A549 (cell line): ENCODE measurements at regions not wholly inside any gene's neighbourhood (a gene's known extent, or its start where the extent isn't known, plus 50 kb on each side); places are given as distances from the start of the nearest gene placed in this dataset.

Experiments
- ATOH8 ChIP-seq: fragments of 250-450 bp; sonication (Bioruptor Pico); IDR thresholded peaks from 2 replicates; pipeline ENCODE4 v1.5.0; 2020; ENCODE audit warnings: low read depth, mild to moderate bottlenecking, moderate library complexity
- EHMT2 ChIP-seq: fragments of 200-600 bp; sonication (generic); IDR thresholded peaks from 2 replicates; pipeline ENCODE4 v1.6.1; 2016; ENCODE audit warnings: antibody characterized with exemption, low read depth, mild to moderate bottlenecking, moderate library complexity
- HOXA7 ChIP-seq: fragments of 250-450 bp; sonication (Bioruptor Pico); IDR thresholded peaks from 2 replicates; pipeline ENCODE4 v1.5.0; 2020; ENCODE audit warnings: mild to moderate bottlenecking, moderate library complexity
- HOXB13 ChIP-seq: fragments of 250-450 bp; sonication (Bioruptor Pico); IDR thresholded peaks from 2 replicates; pipeline ENCODE4 v1.5.0; 2020; ENCODE audit warnings: low read depth, mild to moderate bottlenecking, moderate library complexity
- JUNB ChIP-seq: fragments of >200 bp; sonication (Bioruptor Twin); formaldehyde crosslinking; IDR thresholded peaks from 2 replicates; pipeline ENCODE4 v1.6.1; 2016
- KDM1A ChIP-seq: fragments of 200-600 bp; sonication (generic); IDR thresholded peaks from 2 replicates; pipeline ENCODE4 v1.6.1; 2016; ENCODE audit warnings: low read depth, mild to moderate bottlenecking
- MYC ChIP-seq: IDR thresholded peaks from 2 replicates; pipeline ENCODE4 v1.6.1; 2012; ENCODE audit warnings: mild to moderate bottlenecking, inconsistent platforms, low read length, improper control_type of control experiment, borderline replicate concordance
- POLR2A ChIP-seq: IDR thresholded peaks from 2 replicates; pipeline ENCODE4 v1.6.1; 2012; ENCODE audit warnings: mild to moderate bottlenecking, low read length
- RAD21 ChIP-seq, 2 experiments: fragments of >200 bp in 1 of 2; sonication (Bioruptor Twin) in 1 of 2; formaldehyde crosslinking in 1 of 2; IDR thresholded peaks in 1 of 2; conservative IDR thresholded peaks in 1 of 2; 2 replicates in 1 of 2; 3 replicates in 1 of 2; pipeline ENCODE4 v1.6.1; 2012 to 2018; ENCODE audit warnings: inconsistent platforms in 1 of 2
- REST ChIP-seq: fragments of 200-600 bp; sonication (generic); IDR thresholded peaks from 2 replicates; pipeline ENCODE4 v1.6.1; 2016; ENCODE audit warnings: antibody characterized with exemption, mild to moderate bottlenecking, moderate library complexity
- TF ChIP-seq, protein P1 (sequence below): IDR thresholded peaks from 2 replicates; pipeline ENCODE4 v1.6.1; 2012
- TF ChIP-seq, protein P2 (sequence below): fragments of >200 bp; sonication (Bioruptor Twin); formaldehyde crosslinking; IDR thresholded peaks from 3 replicates; pipeline ENCODE4 v1.5.1; 2016

DNA sequence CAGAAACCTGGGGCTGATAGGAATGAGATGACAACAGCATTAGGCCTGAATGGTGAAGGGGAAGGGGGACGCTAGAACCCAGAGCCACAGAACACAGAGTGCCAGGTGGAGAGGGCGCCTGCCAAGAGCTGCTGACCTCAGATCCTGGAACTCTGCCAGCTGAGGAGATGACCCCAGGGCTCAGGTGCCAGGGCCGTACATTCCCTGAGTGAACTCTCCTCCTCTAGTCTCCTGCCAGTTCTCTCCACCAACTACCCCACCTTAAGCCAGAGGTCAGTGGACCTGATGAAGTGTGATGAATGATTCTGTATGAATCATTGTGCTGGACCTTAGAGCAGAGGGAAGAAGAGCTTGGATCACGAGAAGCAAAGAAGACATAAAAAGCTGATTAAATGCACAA is 1582.2 kb upstream of the ACVR2A start:
- no peak for TF ChIP-seq HOXB13
- TF ChIP-seq, protein P1, sequence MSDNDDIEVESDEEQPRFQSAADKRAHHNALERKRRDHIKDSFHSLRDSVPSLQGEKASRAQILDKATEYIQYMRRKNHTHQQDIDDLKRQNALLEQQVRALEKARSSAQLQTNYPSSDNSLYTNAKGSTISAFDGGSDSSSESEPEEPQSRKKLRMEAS = no peak
- TF ChIP-seq MYC = no peak
- TF ChIP-seq REST = no peak
- TF ChIP-seq, protein P2, sequence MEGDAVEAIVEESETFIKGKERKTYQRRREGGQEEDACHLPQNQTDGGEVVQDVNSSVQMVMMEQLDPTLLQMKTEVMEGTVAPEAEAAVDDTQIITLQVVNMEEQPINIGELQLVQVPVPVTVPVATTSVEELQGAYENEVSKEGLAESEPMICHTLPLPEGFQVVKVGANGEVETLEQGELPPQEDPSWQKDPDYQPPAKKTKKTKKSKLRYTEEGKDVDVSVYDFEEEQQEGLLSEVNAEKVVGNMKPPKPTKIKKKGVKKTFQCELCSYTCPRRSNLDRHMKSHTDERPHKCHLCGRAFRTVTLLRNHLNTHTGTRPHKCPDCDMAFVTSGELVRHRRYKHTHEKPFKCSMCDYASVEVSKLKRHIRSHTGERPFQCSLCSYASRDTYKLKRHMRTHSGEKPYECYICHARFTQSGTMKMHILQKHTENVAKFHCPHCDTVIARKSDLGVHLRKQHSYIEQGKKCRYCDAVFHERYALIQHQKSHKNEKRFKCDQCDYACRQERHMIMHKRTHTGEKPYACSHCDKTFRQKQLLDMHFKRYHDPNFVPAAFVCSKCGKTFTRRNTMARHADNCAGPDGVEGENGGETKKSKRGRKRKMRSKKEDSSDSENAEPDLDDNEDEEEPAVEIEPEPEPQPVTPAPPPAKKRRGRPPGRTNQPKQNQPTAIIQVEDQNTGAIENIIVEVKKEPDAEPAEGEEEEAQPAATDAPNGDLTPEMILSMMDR = no peak
- TF ChIP-seq POLR2A = no peak
- TF ChIP-seq KDM1A = no peak
- TF ChIP-seq HOXA7 (CRISPR knock-in tag) = no peak
- no peak for TF ChIP-seq RAD21 (conservative IDR thresholded peaks at IDR 0.05 in 1 of 2, IDR thresholded peaks at IDR 0.05 in 1 of 2)
- TF ChIP-seq JUNB = no peak
- no peak for TF ChIP-seq ATOH8 (CRISPR knock-in tag)
- no peak for TF ChIP-seq EHMT2
